Retinal pigment epithelial cell (primary cell): ENCODE measurements at regions not wholly inside any gene's neighbourhood (a gene's known extent, or its start where the extent isn't known, plus 50 kb on each side); places are given as distances from the start of the nearest gene placed in this dataset.

Experiments
- DNase-seq: peaks from one replicate; pipeline ENCODE4 v3.0.0-alpha.2; 2010; ENCODE audit warnings: low read depth
- H3K4me3 ChIP-seq: 2 replicates; pipeline ENCODE4 v1.5.1; 2011; ENCODE audit warnings: mild to moderate bottlenecking, low read length, control low read depth, moderate library complexity
- TF ChIP-seq, protein P1 (sequence below): conservative IDR thresholded peaks from 2 replicates; pipeline ENCODE4 v1.5.1; 2011; ENCODE audit warnings: low read depth, low read length, control low read depth, inconsistent platforms

DNA sequence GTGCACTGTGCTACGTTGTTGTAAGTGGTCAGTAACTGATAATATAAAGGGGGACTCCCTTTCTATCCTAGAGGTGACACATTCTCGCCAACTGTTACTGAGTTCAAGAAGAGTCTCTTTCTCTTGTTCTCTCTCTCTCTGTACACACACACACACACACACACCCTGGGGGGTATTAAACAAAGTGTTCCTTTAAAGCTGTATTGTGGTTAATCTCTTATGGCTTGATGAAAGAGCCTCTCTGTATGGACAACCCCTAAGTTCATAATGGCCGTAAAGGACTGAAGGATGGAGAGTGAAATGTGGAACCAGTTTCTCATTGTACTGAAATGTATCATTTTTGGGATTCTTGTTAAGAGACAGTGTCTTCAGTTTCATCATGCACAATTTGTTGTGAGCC lies 145.2 kb upstream of the BMPER start:
- TF ChIP-seq, protein P1, sequence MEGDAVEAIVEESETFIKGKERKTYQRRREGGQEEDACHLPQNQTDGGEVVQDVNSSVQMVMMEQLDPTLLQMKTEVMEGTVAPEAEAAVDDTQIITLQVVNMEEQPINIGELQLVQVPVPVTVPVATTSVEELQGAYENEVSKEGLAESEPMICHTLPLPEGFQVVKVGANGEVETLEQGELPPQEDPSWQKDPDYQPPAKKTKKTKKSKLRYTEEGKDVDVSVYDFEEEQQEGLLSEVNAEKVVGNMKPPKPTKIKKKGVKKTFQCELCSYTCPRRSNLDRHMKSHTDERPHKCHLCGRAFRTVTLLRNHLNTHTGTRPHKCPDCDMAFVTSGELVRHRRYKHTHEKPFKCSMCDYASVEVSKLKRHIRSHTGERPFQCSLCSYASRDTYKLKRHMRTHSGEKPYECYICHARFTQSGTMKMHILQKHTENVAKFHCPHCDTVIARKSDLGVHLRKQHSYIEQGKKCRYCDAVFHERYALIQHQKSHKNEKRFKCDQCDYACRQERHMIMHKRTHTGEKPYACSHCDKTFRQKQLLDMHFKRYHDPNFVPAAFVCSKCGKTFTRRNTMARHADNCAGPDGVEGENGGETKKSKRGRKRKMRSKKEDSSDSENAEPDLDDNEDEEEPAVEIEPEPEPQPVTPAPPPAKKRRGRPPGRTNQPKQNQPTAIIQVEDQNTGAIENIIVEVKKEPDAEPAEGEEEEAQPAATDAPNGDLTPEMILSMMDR, result no peak
- no peak for DNase-seq
- no peak overlapping the region for H3K4me3 ChIP-seq

DNA sequence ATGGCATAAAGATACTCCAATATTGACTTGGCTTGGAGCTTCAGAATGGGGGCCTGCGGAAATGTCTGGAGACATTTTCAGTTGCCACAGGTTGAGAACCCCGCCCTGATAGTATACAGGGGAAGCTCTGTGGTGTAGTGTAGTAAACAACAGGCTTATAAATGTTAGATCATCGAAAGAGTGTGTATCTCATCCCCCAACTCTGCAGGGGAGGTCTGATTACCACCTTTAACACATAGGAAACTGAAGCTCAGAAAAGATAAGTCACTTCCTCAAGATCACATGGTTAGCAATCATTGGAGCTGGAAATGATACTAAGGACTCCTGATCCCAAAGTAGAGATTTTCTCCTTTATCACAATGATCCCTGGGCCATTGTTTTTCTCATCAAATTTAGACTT lies 144.5 kb upstream of the BMPER start:
- TF ChIP-seq, protein P1, result no peak
- H3K4me3 ChIP-seq, result no peak overlapping the region
- no peak for DNase-seq

DNA sequence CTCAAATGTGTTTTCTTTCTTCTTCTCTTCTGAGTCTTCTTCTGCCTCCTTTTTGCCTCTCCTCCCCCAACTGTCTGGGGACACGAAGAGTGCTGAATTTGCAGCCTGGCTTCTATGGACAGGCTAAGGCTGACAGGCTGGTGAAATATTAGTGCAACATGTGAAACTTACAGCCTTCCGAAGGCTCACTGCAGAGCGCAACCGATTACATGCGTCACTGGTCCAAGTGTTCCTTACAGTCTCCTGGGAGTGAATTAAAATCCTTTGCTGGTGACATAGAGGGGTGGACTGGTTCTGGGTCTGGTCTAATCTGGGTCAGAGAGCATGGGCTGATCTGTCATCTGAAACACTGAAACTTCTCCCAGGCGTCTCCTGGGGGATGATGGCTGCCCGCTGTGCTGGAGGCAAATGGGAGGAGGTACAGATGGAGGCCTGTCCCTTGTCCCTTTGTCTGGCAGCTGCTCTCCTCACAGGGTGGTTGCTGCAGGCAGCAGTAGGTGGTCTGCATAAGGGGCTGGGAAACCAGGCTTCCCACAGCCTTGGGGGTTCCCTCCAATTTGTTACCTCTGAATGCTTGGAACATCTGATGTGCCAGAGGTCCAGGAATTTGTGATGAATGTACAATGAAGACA lies 143.8 kb upstream of the BMPER start:
- TF ChIP-seq, protein P1, result no peak
- DNase-seq, result no peak
- H3K4me3 ChIP-seq, result no peak overlapping the region

DNA sequence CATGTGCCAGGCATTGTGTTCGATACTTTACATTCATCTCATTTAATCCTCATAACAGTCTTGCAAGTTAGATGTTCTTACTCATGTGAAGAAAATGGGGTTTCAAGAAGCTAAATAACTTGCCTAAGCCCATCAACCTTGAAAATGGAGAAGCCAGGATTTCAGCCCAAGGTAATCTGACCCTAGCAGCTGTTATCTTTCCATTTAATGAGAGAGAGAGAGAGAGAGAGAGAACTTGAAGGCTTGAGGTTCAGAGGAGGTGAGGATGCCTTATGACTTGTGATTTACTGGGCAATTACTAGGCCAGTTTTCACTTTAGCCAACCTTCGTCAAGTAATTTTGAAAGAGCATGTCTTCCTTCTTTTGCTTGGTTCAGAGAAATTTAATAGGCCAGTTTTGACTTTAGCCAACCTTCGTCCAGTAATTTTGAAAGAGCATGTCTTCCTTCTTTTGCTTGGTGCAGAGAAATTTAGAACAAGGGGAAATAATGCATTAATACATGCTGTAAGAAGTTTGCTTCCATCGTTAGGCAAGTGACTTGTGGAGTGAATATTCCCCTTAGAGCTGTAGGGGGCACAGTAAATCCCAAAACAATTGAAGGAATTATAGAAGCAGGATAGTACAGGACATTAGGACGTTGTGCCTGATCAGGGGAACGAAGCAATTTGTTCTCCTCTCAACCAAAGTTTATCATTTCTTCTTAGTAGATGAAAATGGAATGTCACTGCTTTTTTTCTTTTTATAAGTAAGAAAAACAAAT lies 143.0 kb upstream of the BMPER start:
- TF ChIP-seq, protein P1, result peak; percentile 14
- no peak for DNase-seq
- no peak overlapping the region for H3K4me3 ChIP-seq

DNA sequence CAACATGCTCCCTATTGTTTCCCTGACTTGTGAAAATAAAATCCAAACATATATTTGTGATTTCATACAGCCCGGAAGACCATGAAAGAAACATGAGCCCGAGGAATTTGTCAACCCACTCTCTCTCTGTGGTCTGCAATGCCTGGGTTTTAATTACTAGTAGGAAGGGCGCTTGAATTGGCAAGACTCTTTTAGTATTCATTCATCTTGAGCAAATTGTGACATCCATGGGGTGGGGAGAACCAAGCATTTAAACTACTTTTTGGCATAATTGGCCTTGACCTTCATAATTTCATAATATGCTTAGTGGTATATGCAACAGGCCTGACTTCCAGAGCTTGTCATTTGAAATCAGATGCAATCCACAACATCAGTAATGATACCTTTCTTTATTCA lies 142.4 kb upstream of the BMPER start:
- DNase-seq, result no peak
- TF ChIP-seq, protein P1, result no peak
- H3K4me3 ChIP-seq, result no peak overlapping the region

DNA sequence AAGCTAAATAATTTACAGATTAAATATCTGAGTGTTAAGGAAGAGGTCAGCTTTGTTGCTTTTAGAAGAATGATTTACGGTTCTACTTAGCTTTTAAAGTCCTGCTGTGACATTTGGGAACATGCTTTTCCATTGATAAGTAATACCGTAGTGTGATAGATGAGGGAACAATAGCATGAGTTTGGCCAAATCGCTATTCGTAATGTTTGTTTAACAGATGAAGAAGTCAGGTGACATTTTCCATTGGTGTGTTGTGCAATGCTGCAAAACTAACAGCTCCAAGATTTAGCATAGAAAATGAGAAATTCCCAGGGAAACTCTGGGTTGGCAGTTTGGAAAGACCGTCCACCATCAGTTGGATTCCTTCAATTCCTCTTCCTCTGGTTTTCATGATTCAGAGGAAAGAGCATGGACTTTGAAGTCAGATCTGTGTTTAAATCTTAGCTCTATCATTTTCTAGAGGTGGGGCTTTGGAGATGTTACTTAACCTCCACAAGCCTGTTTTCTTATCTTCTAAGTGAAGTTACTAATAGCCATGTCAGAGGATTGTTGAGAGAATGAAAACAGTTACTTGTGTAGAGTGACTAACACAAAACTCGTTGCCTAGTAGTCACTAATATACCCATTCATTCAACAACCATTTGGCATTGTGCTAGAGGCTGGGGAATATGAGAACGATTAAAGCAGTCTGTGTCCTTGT lies 140.4 kb upstream of the BMPER start:
- no peak for DNase-seq
- TF ChIP-seq, protein P1, result no peak
- no peak overlapping the region for H3K4me3 ChIP-seq
